ENCODE measurements at regions not wholly inside any gene's neighbourhood (a gene's known extent, or its start where the extent isn't known, plus 50 kb on each side); places are given as distances from the start of the nearest gene placed in this dataset.

GRCh38 chr6:40695114-40695513 lies 108.0 kb upstream of the LRFN2 start:
- no peak for TF ChIP-seq POLR2A (IDR thresholded peaks at IDR 0.05; ENCODE audit: control extremely low read depth in 1 of 2, low read depth in 2 of 2, low read length in 2 of 2)
- no peak for TF ChIP-seq RAD21 (IDR thresholded peaks at IDR 0.05 in 1 of 2, conservative IDR thresholded peaks at IDR 0.05 in 1 of 2; ENCODE audit: low read depth in 2 of 2, low read length in 2 of 2)
- TF ChIP-seq POLR2AphosphoS5 (IDR thresholded peaks at IDR 0.05; ENCODE audit: low read depth, low read length), result no peak
- TF ChIP-seq EP300 (IDR thresholded peaks at IDR 0.05; ENCODE audit: borderline replicate concordance in 1 of 2, low read depth in 2 of 2, low read length in 2 of 2), result no peak
